H9 (cell line): ENCODE measurements at regions not wholly inside any gene's neighbourhood (a gene's known extent, or its start where the extent isn't known, plus 50 kb on each side); places are given as distances from the start of the nearest gene placed in this dataset.

Experiments used
- DNase-seq: peaks from one replicate; pipeline ENCODE4 v3.0.0-alpha.2; 2017
- H2AFZ ChIP-seq: one replicate; pipeline ENCODE4 v1.6.1; 2013; ENCODE audit warnings: mild to moderate bottlenecking, low read length, control low read depth, moderate library complexity
- H2AK5ac ChIP-seq: 2 replicates; pipeline ENCODE4 v1.6.1; 2013; ENCODE audit warnings: low read length, control low read depth, mixed read lengths; ENCODE audit not compliant: insufficient read length
- H2BK120ac ChIP-seq: one replicate; pipeline ENCODE4 v1.6.1; 2013; ENCODE audit warnings: low read depth, mild to moderate bottlenecking, low read length, control low read depth, inconsistent platforms; ENCODE audit not compliant: poor library complexity, severe bottlenecking
- H2BK12ac ChIP-seq: 2 replicates; pipeline ENCODE4 v1.6.1; 2013; ENCODE audit warnings: low read length, control low read depth, mixed read lengths, low read depth; ENCODE audit not compliant: insufficient read length
- H2BK15ac ChIP-seq: 2 replicates; pipeline ENCODE4 v1.6.1; 2013; ENCODE audit warnings: low read depth, low read length, control low read depth
- H2BK20ac ChIP-seq: one replicate; pipeline ENCODE4 v1.6.1; 2013; ENCODE audit warnings: low read depth, mild to moderate bottlenecking, low read length, control low read depth, inconsistent platforms; ENCODE audit not compliant: poor library complexity, severe bottlenecking
- H2BK5ac ChIP-seq: 2 replicates; pipeline ENCODE4 v1.6.1; 2013; ENCODE audit warnings: low read length, control low read depth, mixed read lengths; ENCODE audit not compliant: insufficient read length
- H3K14ac ChIP-seq: 2 replicates; pipeline ENCODE4 v1.6.1; 2013; ENCODE audit warnings: low read length, control low read depth; ENCODE audit not compliant: insufficient read depth
- H3K18ac ChIP-seq: 2 replicates; pipeline ENCODE4 v1.6.1; 2013; ENCODE audit warnings: low read depth, mild to moderate bottlenecking, mixed read lengths, low read length, control low read depth; ENCODE audit not compliant: insufficient read length
- H3K23ac ChIP-seq: 2 replicates; pipeline ENCODE4 v1.6.1; 2013; ENCODE audit warnings: low read length, control low read depth, mixed read lengths, low read depth; ENCODE audit not compliant: insufficient read length
- H3K23me2 ChIP-seq: 2 replicates; pipeline ENCODE4 v1.6.1; 2013; ENCODE audit warnings: low read depth, mild to moderate bottlenecking, mixed read lengths, low read length, control low read depth; ENCODE audit not compliant: insufficient read length, poor library complexity, severe bottlenecking
- H3K27ac ChIP-seq: 2 replicates; pipeline ENCODE4 v1.5.1; 2013; ENCODE audit warnings: low read length, control low read depth, mixed read lengths, low read depth; ENCODE audit not compliant: insufficient read length
- H3K27me3 ChIP-seq: 2 replicates; pipeline ENCODE4 v1.6.1; 2013; ENCODE audit warnings: low read length, control low read depth, inconsistent platforms; ENCODE audit not compliant: insufficient read depth
- H3K4ac ChIP-seq: 2 replicates; pipeline ENCODE4 v1.6.1; 2013; ENCODE audit warnings: low read depth, mild to moderate bottlenecking, control low read depth, inconsistent platforms, low read length, moderate library complexity
- H3K4me1 ChIP-seq: 2 replicates; pipeline ENCODE4 v1.6.1; 2013; ENCODE audit warnings: low read length, control low read depth, inconsistent platforms; ENCODE audit not compliant: insufficient read depth
- H3K4me2 ChIP-seq: 2 replicates; pipeline ENCODE4 v1.6.1; 2013; ENCODE audit warnings: low read length, control low read depth, mixed read lengths; ENCODE audit not compliant: insufficient read length, insufficient read depth
- H3K56ac ChIP-seq: 2 replicates; pipeline ENCODE4 v1.6.1; 2013; ENCODE audit warnings: low read depth, mild to moderate bottlenecking, mixed read lengths, low read length, control low read depth; ENCODE audit not compliant: insufficient read length
- H3K79me1 ChIP-seq: 2 replicates; pipeline ENCODE4 v1.6.1; 2013; ENCODE audit warnings: low read depth, mild to moderate bottlenecking, moderate library complexity, low read length, control low read depth, inconsistent platforms; ENCODE audit not compliant: insufficient read depth, poor library complexity, severe bottlenecking
- H3K79me2 ChIP-seq: 2 replicates; pipeline ENCODE4 v1.6.1; 2013; ENCODE audit warnings: low read length, control low read depth, inconsistent platforms; ENCODE audit not compliant: insufficient read depth
- H3K9ac ChIP-seq: 2 replicates; pipeline ENCODE4 v1.6.1; 2013; ENCODE audit warnings: low read length, control low read depth, mixed read lengths; ENCODE audit not compliant: insufficient read length; ENCODE audit errors: extremely low read depth
- H3K9me3 ChIP-seq: one replicate; pipeline ENCODE4 v1.6.1; 2013; ENCODE audit warnings: low read depth, low read length, inconsistent platforms; ENCODE audit not compliant: control insufficient read depth
- H3T11ph ChIP-seq: one replicate; pipeline ENCODE4 v1.6.1; 2013; ENCODE audit warnings: mild to moderate bottlenecking, low read length, control low read depth, inconsistent platforms
- H4K20me1 ChIP-seq: one replicate; pipeline ENCODE4 v1.6.1; 2013; ENCODE audit not compliant: control insufficient read depth, insufficient read length, insufficient read depth
- H4K5ac ChIP-seq: 2 replicates; pipeline ENCODE4 v1.6.1; 2013; ENCODE audit warnings: low read depth, mild to moderate bottlenecking, mixed read lengths, low read length, control low read depth; ENCODE audit not compliant: insufficient read length
- H4K8ac ChIP-seq: replicated peaks from 2 replicates; pipeline ENCODE4 v1.6.1; 2013; ENCODE audit warnings: low read length, control low read depth, mixed read lengths, low read depth; ENCODE audit not compliant: insufficient read length
- H4K91ac ChIP-seq: 2 replicates; pipeline ENCODE4 v1.6.1; 2013; ENCODE audit warnings: low read depth, mild to moderate bottlenecking, moderate library complexity, mixed read lengths, low read length, control low read depth; ENCODE audit not compliant: insufficient read length
- H3K27ac Mint-ChIP-seq, 3 experiments: 2 replicates in 2 of 3; 3 replicates in 1 of 3; pipeline ENCODE4 v1.8.0; 2020 to 2021; ENCODE audit warnings: mixed read lengths in 3 of 3, mild to moderate bottlenecking in 1 of 3, moderate library complexity in 1 of 3
- H3K27me3 Mint-ChIP-seq: 2 replicates; pipeline ENCODE4 v1.8.0; 2021; ENCODE audit warnings: low read depth, mild to moderate bottlenecking, moderate library complexity, mixed read lengths
- H3K36me3 Mint-ChIP-seq, 3 experiments: 2 replicates in 2 of 3; 3 replicates in 1 of 3; pipeline ENCODE4 v1.8.0; 2020 to 2021; ENCODE audit warnings: low read depth in 3 of 3, mixed read lengths in 3 of 3; ENCODE audit not compliant: insufficient read depth in 1 of 3
- H3K4me1 Mint-ChIP-seq, 2 experiments: 2 replicates each; pipeline ENCODE4 v1.8.0; 2020; ENCODE audit warnings: mixed read lengths in 2 of 2
- H3K4me3 Mint-ChIP-seq, 2 experiments: 2 replicates in 1 of 2; 3 replicates in 1 of 2; pipeline ENCODE4 v1.8.0; 2020 to 2021; ENCODE audit warnings: mild to moderate bottlenecking in 2 of 2, mixed read lengths in 2 of 2, moderate library complexity in 1 of 2
- H3K9me3 Mint-ChIP-seq, 2 experiments: 2 replicates in 1 of 2; 3 replicates in 1 of 2; pipeline ENCODE4 v1.8.0; 2020; ENCODE audit warnings: mild to moderate bottlenecking in 2 of 2, mixed read lengths in 2 of 2, moderate library complexity in 1 of 2
- CTCF ChIP-seq: fragments of 200-600 bp; sonication (generic); conservative IDR thresholded peaks from 3 replicates; pipeline ENCODE4 v1.8.0; 2021; ENCODE audit warnings: antibody characterized with exemption, mild to moderate bottlenecking
- WGBS: extraction: QIAGEN DNeasy Blood & Tissue Kit; methylation state at CpG from one replicate; pipeline ENCODE4 v1.1.7; 2013; ENCODE audit warnings: missing lambda C conversion rate, low lambda C conversion rate, mixed read lengths; ENCODE audit not compliant: insufficient read length; ENCODE audit errors: extremely low coverage; 5-methylcytosine and 5-hydroxymethylcytosine counted together

GRCh38 chr5:165999693-166000320 lies 2291.6 kb upstream of the WWC1 start:
- no peak for TF ChIP-seq CTCF
- no peak overlapping the region for H2BK120ac ChIP-seq
- Mint-ChIP-seq H3K27ac (no peak overlapping the region), H3K4me3 (no peak overlapping the region), H3K4me1 (peaks cover 21 to 30% of the 10 kb centered on the region in 2 experiments), H3K27me3 (no peaks in the 10 kb centered on the region), H3K9me3 (no peaks in the 10 kb centered on the region), H3K36me3 (no peaks in the 10 kb centered on the region)
- H3K79me2 ChIP-seq: no peaks in the 10 kb centered on the region
- no peak overlapping the region for H2BK15ac ChIP-seq
- no peaks in the 10 kb centered on the region for H4K20me1 ChIP-seq
- H3K4ac ChIP-seq: no peak overlapping the region
- DNase-seq: no peak
- H3K4me1 ChIP-seq: no peaks in the 10 kb centered on the region
- no peak overlapping the region for H4K5ac ChIP-seq
- H3K79me1 ChIP-seq: no peaks in the 10 kb centered on the region
- no CpG with 5 or more reads among the region's 5 CpGs for WGBS
- no peaks in the 10 kb centered on the region for H3K23me2 ChIP-seq
- H3K18ac ChIP-seq: no peak overlapping the region
- H2AFZ ChIP-seq: no peak overlapping the region
- no peak overlapping the region for H3K4me2 ChIP-seq
- H3K23ac ChIP-seq: no peak overlapping the region
- no peaks in the 10 kb centered on the region for H3K27me3 ChIP-seq
- H3T11ph ChIP-seq: no peak overlapping the region
- H4K8ac ChIP-seq: no peak overlapping the region
- no peak overlapping the region for H2BK5ac ChIP-seq
- H3K27ac ChIP-seq: no peak overlapping the region
- no peak overlapping the region for H2BK20ac ChIP-seq
- no peak overlapping the region for H2BK12ac ChIP-seq
- no peak overlapping the region for H2AK5ac ChIP-seq
- H3K14ac ChIP-seq: no peak overlapping the region
- H4K91ac ChIP-seq: no peak overlapping the region
- no peak overlapping the region for H3K9ac ChIP-seq
- no peak overlapping the region for H3K56ac ChIP-seq
- H3K9me3 ChIP-seq: no peaks in the 10 kb centered on the region
